Gastrocnemius medialis (tissue), 4 donors: ENCODE measurements at regions not wholly inside any gene's neighbourhood (a gene's known extent, or its start where the extent isn't known, plus 50 kb on each side); places are given as distances from the start of the nearest gene placed in this dataset.

Experiments used
- ATAC-seq, 2 donors: fragments of 150-250 bp; one replicate each; pipeline ENCODE4 v1.9.1; 2016
- DNase-seq, 2 donors: peaks; one replicate each; pipeline ENCODE4 v3.0.0-alpha.2; 2019
- H3K27ac ChIP-seq, 4 donors: fragments of 200-600 bp; sonication (generic); 1 replicate in 1 of 4; 2 replicates in 3 of 4; pipeline ENCODE4 v1.5.1; 2016 to 2018; ENCODE audit warnings: mild to moderate bottlenecking in 2 of 4, moderate library complexity in 1 of 4
- H3K27me3 ChIP-seq, 3 donors: fragments of 200-600 bp; sonication (generic) in 2 of 3; 1 replicate in 1 of 3; 2 replicates in 2 of 3; pipeline versions ENCODE4 v1.5.1 to v1.6.0; 2016 to 2019; ENCODE audit warnings: mild to moderate bottlenecking in 1 of 3, moderate library complexity in 1 of 3
- H3K36me3 ChIP-seq, 2 donors: fragments of 200-600 bp; sonication (generic) in 1 of 2; one replicate each; pipeline ENCODE4 v1.5.1; 2017 to 2018
- H3K4me1 ChIP-seq, 2 donors: fragments of 200-600 bp; sonication (generic) in 1 of 2; one replicate each; pipeline ENCODE4 v1.5.1; 2016 to 2017; ENCODE audit warnings: mild to moderate bottlenecking in 2 of 2
- H3K4me3 ChIP-seq, 4 donors: fragments of 200-600 bp; sonication (generic) in 3 of 4; 1 replicate in 1 of 4; 2 replicates in 3 of 4; pipeline ENCODE4 v1.5.1; 2016 to 2019; ENCODE audit warnings: mild to moderate bottlenecking in 2 of 4
- H3K9me3 ChIP-seq, 3 donors: fragments of 200-600 bp; sonication (generic) in 2 of 3; 1 replicate in 1 of 3; 2 replicates in 2 of 3; pipeline ENCODE4 v1.5.1; 2016 to 2019
- POLR2A ChIP-seq, 2 donors: fragments of 450-650 bp; IDR thresholded peaks; one replicate each; pipeline ENCODE4 v1.6.1; 2017; ENCODE audit warnings: antibody characterized with exemption in 2 of 2, mild to moderate bottlenecking in 2 of 2, moderate library complexity in 2 of 2
- in situ Hi-C, 4 donors: fragments of 200-750 bp; cut with MboI; loops; one replicate each; pipeline versions ENCODE4 v1.15.0 to v1.8.0; 2017; ENCODE audit warnings: low sequenced_read_pairs in 4 of 4
- intact Hi-C: fragments of 100-400 bp; cut with DNase I; formaldehyde crosslinking; loops from one replicate; pipeline ENCODE4 v1.15.1; 2023; ENCODE audit warnings: low total_unique reads
- TF ChIP-seq, protein P1 (sequence below), 5 experiments: fragments of 450-650 bp in 3 of 5; fragments of 200-600 bp in 2 of 5; sonication (generic) in 2 of 5; IDR thresholded peaks in 4 of 5; conservative IDR thresholded peaks in 1 of 5; 1 replicate in 4 of 5; 2 replicates in 1 of 5; pipeline ENCODE4 v1.5.1; 2016 to 2019; ENCODE audit warnings: antibody characterized with exemption in 5 of 5, mild to moderate bottlenecking in 3 of 5, moderate library complexity in 3 of 5

DNA sequence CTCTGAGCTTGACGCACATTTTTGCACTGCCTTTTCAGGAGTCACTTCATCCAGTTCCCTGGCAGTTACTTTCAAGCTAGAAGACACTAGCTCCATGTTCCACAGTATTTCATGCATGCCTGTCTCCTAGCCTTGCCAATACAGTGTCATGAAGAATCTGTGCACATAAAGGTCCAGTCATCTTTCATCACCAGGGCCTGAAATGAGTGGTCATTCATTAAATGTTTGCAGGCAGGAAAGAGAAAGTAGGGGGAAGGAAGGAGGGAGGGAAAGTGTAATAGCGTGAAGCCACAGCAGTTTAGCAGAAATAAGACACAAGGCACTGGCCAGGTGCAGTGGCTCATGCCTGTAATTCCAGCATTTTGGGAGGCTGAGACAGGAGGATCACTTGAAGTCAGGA is 92.4 kb upstream of the COPS8 start:
- Histone ChIP-seq H3K4me1 (peaks cover 12 to 20% of the 10 kb centered on the region in 2 donors), H3K27ac (no peak overlapping the region), H3K36me3 (no peaks in the 10 kb centered on the region), H3K27me3 (no peaks in the 10 kb centered on the region), H3K9me3 (no peaks in the 10 kb centered on the region), H3K4me3 (no peak overlapping the region)
- intact Hi-C loops, result loop anchor here (10.0 kb wide), 1 partner anchor 748 kb away; no protein-coding TSS in a partner anchor
- in situ Hi-C loops, result no loop called here
- TF ChIP-seq, protein P1, sequence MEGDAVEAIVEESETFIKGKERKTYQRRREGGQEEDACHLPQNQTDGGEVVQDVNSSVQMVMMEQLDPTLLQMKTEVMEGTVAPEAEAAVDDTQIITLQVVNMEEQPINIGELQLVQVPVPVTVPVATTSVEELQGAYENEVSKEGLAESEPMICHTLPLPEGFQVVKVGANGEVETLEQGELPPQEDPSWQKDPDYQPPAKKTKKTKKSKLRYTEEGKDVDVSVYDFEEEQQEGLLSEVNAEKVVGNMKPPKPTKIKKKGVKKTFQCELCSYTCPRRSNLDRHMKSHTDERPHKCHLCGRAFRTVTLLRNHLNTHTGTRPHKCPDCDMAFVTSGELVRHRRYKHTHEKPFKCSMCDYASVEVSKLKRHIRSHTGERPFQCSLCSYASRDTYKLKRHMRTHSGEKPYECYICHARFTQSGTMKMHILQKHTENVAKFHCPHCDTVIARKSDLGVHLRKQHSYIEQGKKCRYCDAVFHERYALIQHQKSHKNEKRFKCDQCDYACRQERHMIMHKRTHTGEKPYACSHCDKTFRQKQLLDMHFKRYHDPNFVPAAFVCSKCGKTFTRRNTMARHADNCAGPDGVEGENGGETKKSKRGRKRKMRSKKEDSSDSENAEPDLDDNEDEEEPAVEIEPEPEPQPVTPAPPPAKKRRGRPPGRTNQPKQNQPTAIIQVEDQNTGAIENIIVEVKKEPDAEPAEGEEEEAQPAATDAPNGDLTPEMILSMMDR (IDR thresholded peaks at IDR 0.05 in 4 of 5, conservative IDR thresholded peaks at IDR 0.05 in 1 of 5), result no peak
- no peak for TF ChIP-seq POLR2A (IDR thresholded peaks at IDR 0.05)
- no peak for DNase-seq
- ATAC-seq, result no peak

DNA sequence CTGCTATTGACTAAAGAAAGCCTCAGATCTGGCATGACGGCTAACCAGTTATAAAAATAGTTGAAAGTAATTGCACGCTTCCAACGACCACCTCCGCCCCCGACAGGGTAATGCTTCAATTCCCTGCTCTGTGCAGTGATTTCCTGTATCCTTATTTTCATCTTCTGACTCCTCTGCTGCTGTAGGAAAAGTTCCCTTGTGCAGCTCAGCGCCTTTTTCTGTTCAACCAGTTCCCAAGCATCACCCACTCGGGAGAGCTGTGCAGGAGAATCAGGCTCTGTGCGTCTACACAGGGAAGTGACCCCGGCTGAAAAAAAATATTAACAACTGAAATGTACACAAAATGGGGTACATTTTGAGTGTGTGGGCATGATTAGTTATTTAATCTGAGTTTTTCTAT is 91.3 kb upstream of the COPS8 start:
- in situ Hi-C loops, result no loop called here
- TF ChIP-seq, protein P1 (IDR thresholded peaks at IDR 0.05 in 4 of 5, conservative IDR thresholded peaks at IDR 0.05 in 1 of 5), result no peak
- TF ChIP-seq POLR2A (IDR thresholded peaks at IDR 0.05), result no peak

DNA sequence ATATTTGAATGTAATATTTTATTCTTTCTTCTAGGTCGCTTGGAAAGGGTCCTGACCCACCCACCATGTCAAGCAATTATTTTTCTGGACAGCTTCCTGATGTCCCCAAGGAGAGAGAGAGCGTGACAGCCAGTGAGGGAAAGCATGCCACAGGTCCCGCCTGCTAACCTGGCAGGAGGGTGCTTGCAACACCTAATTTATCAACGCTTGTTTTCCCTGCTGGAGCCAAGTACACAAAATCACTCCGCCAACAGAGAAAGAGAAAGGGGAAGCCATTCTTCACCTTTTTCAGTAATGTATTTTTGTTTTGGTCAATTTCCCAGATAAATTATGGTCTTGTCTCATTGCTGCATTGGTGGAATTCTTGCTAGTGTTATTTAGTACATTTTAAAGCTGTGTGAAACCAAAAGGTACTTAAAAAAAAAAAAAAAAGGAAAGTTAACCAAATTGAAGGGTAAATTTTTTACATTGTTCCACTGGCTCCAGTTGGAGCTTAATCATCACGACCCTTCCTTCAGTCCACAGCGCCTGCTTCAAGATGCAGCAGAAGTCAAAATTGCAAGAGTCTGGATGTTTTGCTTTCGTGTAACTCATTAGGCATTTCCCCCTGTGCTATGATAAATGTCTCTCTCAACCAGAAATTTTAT is 88.5 kb upstream of the COPS8 start:
- Histone ChIP-seq H3K36me3 (no peaks in the 10 kb centered on the region), H3K4me3 (no peak overlapping the region), H3K27ac (no peak overlapping the region), H3K9me3 (no peaks in the 10 kb centered on the region), H3K27me3 (no peaks in the 10 kb centered on the region), H3K4me1 (no peaks in the 10 kb centered on the region)
- TF ChIP-seq, protein P1 (IDR thresholded peaks at IDR 0.05 in 4 of 5, conservative IDR thresholded peaks at IDR 0.05 in 1 of 5), result no peak
- TF ChIP-seq POLR2A (IDR thresholded peaks at IDR 0.05), result no peak
- in situ Hi-C loops, result no loop called here
- ATAC-seq (no peak), DNase-seq (no peak)
- intact Hi-C loops, result loop anchor here (10.0 kb wide), 1 partner anchor 752 kb away; no protein-coding TSS in a partner anchor

More for the DNA sequence above, 91.3 kb upstream of the COPS8 start:
- no peak for DNase-seq
- ATAC-seq, result no peak
- H3K9me3 ChIP-seq, result no peaks in the 10 kb centered on the region
- H3K27me3 ChIP-seq, result no peaks in the 10 kb centered on the region
- peaks cover 2 to 9% of the 10 kb centered on the region in 2 donors for H3K4me1 ChIP-seq
- H3K4me3 ChIP-seq, result no peak overlapping the region
- no peak overlapping the region for H3K27ac ChIP-seq
- no peaks in the 10 kb centered on the region for H3K36me3 ChIP-seq
- intact Hi-C loops, result loop anchor here (10.0 kb wide), 1 partner anchor 750 kb away; no protein-coding TSS in a partner anchor

DNA sequence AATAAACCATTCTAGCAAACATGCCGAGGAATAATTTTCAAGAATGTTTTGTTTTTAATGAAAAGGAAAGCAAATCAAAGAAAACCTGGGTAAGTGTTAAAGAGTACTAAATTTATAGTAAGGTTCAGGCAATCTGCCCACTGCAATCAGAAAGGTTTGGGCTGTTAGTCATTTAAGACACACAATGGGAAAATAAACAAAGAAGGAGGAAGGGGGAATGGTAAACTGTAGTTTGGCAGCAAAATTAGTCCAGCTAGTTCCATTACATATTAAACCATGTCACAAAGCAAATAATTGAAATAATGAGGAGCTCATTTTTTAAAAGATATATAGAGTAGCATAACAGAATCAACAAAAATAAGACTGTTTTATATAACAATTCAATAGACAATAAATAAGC is 87.5 kb upstream of the COPS8 start:
- Histone ChIP-seq H3K4me1 (no peaks in the 10 kb centered on the region), H3K27ac (no peak overlapping the region), H3K36me3 (no peaks in the 10 kb centered on the region), H3K27me3 (no peaks in the 10 kb centered on the region), H3K4me3 (no peak overlapping the region), H3K9me3 (no peaks in the 10 kb centered on the region)
- DNase-seq, result no peak
- no peak for ATAC-seq
- in situ Hi-C loops, result no loop called here
- TF ChIP-seq, protein P1 (IDR thresholded peaks at IDR 0.05 in 4 of 5, conservative IDR thresholded peaks at IDR 0.05 in 1 of 5), result no peak
- TF ChIP-seq POLR2A (IDR thresholded peaks at IDR 0.05), result no peak
- intact Hi-C loops, result loop anchor here (10.0 kb wide), 1 partner anchor 753 kb away; no protein-coding TSS in a partner anchor
